ENCODE measurements at regions not wholly inside any gene's neighbourhood (a gene's known extent, or its start where the extent isn't known, plus 50 kb on each side); places are given as distances from the start of the nearest gene placed in this dataset.

DNA sequence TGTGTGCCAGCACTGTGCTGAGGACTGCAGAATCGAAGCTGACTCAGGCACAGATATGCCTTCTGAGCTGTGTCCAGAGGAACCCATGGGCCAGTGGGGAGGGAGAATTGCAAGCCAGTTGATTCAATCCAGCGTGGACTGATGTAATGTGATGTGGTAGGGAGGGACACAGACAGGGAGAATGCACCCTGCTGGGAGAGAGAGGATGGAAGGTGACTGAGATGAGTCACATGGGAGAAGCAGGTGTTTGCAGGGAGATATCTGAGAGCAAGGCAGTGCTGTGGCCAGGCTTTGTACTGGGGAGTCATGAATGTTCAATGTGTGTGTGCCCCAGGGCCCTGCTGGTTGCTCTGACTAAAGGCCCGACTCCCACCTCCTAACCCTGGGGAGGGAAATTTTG lies 75.7 kb downstream of the IRX1 start:
- Histone ChIP-seq H3K9me3 (no peaks in the 10 kb centered on the region), H3K4me2 (no peak overlapping the region), H3K4me3 (no peak overlapping the region), H3K27ac (no peak overlapping the region), H3K4me1 (no peaks in the 10 kb centered on the region)
- no peak for ATAC-seq
- FAIRE-seq = no peak
- CTCF ChIA-PET = no interaction called here
- WGBS (ENCODE audit: missing lambda C conversion rate) = 9% methylated on average over 3 of the region's 3 CpGs
- no peak for DNase-seq (ENCODE audit: low read depth in 1 of 2, low spot score in 1 of 2)
- POLR2A ChIA-PET = no interaction called here
- TF ChIP-seq, protein P1, sequence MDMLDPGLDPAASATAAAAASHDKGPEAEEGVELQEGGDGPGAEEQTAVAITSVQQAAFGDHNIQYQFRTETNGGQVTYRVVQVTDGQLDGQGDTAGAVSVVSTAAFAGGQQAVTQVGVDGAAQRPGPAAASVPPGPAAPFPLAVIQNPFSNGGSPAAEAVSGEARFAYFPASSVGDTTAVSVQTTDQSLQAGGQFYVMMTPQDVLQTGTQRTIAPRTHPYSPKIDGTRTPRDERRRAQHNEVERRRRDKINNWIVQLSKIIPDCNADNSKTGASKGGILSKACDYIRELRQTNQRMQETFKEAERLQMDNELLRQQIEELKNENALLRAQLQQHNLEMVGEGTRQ (IDR thresholded peaks at IDR 0.05) = no peak
- no peak for TF ChIP-seq HEYL (CRISPR knock-in tag; IDR thresholded peaks at IDR 0.05)
- no peak for TF ChIP-seq RCOR1 (IDR thresholded peaks at IDR 0.05; ENCODE audit: low read depth, low read length)
- TF ChIP-seq ZFP36 (IDR thresholded peaks at IDR 0.05; ENCODE audit: borderline replicate concordance, partially characterized antibody) = no peak
- TF ChIP-seq GATA3 (IDR thresholded peaks at IDR 0.05; ENCODE audit: borderline replicate concordance) = no peak
- no peak for TF ChIP-seq KDM5A (IDR thresholded peaks at IDR 0.05)
- TF ChIP-seq, protein P2, sequence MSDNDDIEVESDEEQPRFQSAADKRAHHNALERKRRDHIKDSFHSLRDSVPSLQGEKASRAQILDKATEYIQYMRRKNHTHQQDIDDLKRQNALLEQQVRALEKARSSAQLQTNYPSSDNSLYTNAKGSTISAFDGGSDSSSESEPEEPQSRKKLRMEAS (IDR thresholded peaks at IDR 0.05) = no peak
- TF ChIP-seq KDM1A (IDR thresholded peaks at IDR 0.05; ENCODE audit: low read depth) = no peak
- no peak for TF ChIP-seq ZC3H11A (IDR thresholded peaks at IDR 0.05)
- no peak for TF ChIP-seq ESRRA (IDR thresholded peaks at IDR 0.05; ENCODE audit: borderline replicate concordance, low read length)
- TF ChIP-seq, protein P3, sequence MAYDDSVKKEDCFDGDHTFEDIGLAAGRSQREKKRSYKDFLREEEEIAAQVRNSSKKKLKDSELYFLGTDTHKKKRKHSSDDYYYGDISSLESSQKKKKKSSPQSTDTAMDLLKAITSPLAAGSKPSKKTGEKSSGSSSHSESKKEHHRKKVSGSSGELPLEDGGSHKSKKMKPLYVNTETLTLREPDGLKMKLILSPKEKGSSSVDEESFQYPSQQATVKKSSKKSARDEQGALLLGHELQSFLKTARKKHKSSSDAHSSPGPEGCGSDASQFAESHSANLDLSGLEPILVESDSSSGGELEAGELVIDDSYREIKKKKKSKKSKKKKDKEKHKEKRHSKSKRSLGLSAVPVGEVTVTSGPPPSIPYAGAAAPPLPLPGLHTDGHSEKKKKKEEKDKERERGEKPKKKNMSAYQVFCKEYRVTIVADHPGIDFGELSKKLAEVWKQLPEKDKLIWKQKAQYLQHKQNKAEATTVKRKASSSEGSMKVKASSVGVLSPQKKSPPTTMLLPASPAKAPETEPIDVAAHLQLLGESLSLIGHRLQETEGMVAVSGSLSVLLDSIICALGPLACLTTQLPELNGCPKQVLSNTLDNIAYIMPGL (CRISPR knock-in tag; IDR thresholded peaks at IDR 0.05; ENCODE audit: borderline replicate concordance) = no peak
- no peak for TF ChIP-seq FOSB (CRISPR knock-in tag; IDR thresholded peaks at IDR 0.05)
- no peak for TF ChIP-seq EHMT2 (IDR thresholded peaks at IDR 0.05; ENCODE audit: low read depth)
- no peak for TF ChIP-seq HOXB5 (CRISPR knock-in tag; IDR thresholded peaks at IDR 0.05)
- no peak for TF ChIP-seq RAD21 (conservative IDR thresholded peaks at IDR 0.05 in 1 of 2, IDR thresholded peaks at IDR 0.05 in 1 of 2)
- TF ChIP-seq HOXB13 (CRISPR knock-in tag; IDR thresholded peaks at IDR 0.05; ENCODE audit: low read depth) = no peak
- TF ChIP-seq NPAS2 (CRISPR knock-in tag; IDR thresholded peaks at IDR 0.05; ENCODE audit: borderline replicate concordance) = no peak

DNA sequence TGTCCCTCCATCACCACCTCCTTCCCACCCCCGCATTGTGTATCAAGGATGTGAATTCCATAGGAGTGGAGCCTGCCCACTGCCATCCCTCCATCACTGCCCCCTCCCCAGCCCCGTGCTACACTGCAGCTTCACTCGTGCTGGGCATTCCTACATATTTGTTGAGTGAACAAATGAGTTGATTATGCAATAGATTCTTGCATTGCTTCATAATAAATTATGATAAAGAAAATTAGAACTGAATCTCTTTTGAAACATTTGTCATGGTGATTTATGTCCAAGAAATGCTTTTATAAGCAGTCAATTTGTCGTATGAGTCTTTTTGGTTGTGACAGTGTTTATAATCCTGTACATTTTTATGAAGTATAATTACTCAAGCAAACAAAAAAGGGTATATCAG lies 83.2 kb downstream of the IRX1 start:
- no peaks in the 10 kb centered on the region for H3K9me3 ChIP-seq
- no peak overlapping the region for H3K4me2 ChIP-seq
- H3K4me3 ChIP-seq = no peak overlapping the region
- ATAC-seq = no peak
- no peak for FAIRE-seq
- WGBS (ENCODE audit: missing lambda C conversion rate) = 11% methylated on average over 4 of the region's 4 CpGs
- no peaks in the 10 kb centered on the region for H3K4me1 ChIP-seq
- no peak overlapping the region for H3K27ac ChIP-seq
- CTCF ChIA-PET = no interaction called here
- POLR2A ChIA-PET = no interaction called here
- TF ChIP-seq, protein P4, sequence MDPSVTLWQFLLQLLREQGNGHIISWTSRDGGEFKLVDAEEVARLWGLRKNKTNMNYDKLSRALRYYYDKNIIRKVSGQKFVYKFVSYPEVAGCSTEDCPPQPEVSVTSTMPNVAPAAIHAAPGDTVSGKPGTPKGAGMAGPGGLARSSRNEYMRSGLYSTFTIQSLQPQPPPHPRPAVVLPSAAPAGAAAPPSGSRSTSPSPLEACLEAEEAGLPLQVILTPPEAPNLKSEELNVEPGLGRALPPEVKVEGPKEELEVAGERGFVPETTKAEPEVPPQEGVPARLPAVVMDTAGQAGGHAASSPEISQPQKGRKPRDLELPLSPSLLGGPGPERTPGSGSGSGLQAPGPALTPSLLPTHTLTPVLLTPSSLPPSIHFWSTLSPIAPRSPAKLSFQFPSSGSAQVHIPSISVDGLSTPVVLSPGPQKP (IDR thresholded peaks at IDR 0.05; ENCODE audit: low read depth, low read length) = no peak
- TF ChIP-seq NR3C1 (IDR thresholded peaks at IDR 0.05) = no peak
- TF ChIP-seq POLR2AphosphoS2 (conservative IDR thresholded peaks at IDR 0.05; ENCODE audit: low read length) = no peak
- no peak for TF ChIP-seq GATA3 (IDR thresholded peaks at IDR 0.05; ENCODE audit: borderline replicate concordance)
- TF ChIP-seq HEYL (CRISPR knock-in tag; IDR thresholded peaks at IDR 0.05) = no peak
- TF ChIP-seq, protein P3 (CRISPR knock-in tag; IDR thresholded peaks at IDR 0.05; ENCODE audit: borderline replicate concordance) = no peak
- TF ChIP-seq CHD2 (IDR thresholded peaks at IDR 0.05; ENCODE audit: low read length, partially characterized antibody) = no peak
- TF ChIP-seq FOXS1 (CRISPR knock-in tag; IDR thresholded peaks at IDR 0.05) = no peak
- TF ChIP-seq ZNF302 (CRISPR knock-in tag; IDR thresholded peaks at IDR 0.05) = no peak
- TF ChIP-seq TFCP2L1 (CRISPR knock-in tag; IDR thresholded peaks at IDR 0.05) = no peak
- TF ChIP-seq KDM1A (IDR thresholded peaks at IDR 0.05; ENCODE audit: low read depth) = no peak
- no peak for TF ChIP-seq RAD21 (conservative IDR thresholded peaks at IDR 0.05 in 1 of 2, IDR thresholded peaks at IDR 0.05 in 1 of 2)
- TF ChIP-seq, protein P2 (IDR thresholded peaks at IDR 0.05) = no peak
- TF ChIP-seq MYC (IDR thresholded peaks at IDR 0.05; ENCODE audit: borderline replicate concordance, low read length) = no peak
- no peak for TF ChIP-seq CBX8 (IDR thresholded peaks at IDR 0.05)
- no peak for DNase-seq (ENCODE audit: low read depth in 1 of 2, low spot score in 1 of 2)
